Testis (tissue), 2 donors: ENCODE measurements at regions not wholly inside any gene's neighbourhood (a gene's known extent, or its start where the extent isn't known, plus 50 kb on each side); places are given as distances from the start of the nearest gene placed in this dataset.

ENCODE experiments used
- CTCF ChIP-seq, 3 experiments: fragments of 450-650 bp in 2 of 3; fragments of 200-600 bp in 1 of 3; sonication (generic) in 1 of 3; IDR thresholded peaks; one replicate each; pipeline ENCODE4 v1.5.1; 2016 to 2019; ENCODE audit warnings: antibody characterized with exemption in 3 of 3, mild to moderate bottlenecking in 2 of 3, moderate library complexity in 1 of 3
- POLR2A ChIP-seq: fragments of 450-650 bp; IDR thresholded peaks from one replicate; pipeline ENCODE4 v1.6.1; 2017; ENCODE audit warnings: antibody characterized with exemption, mild to moderate bottlenecking, moderate library complexity

GRCh38 chr5:54874337-54875021 is 110.9 kb downstream of the ESM1 start:
- TF ChIP-seq POLR2A (no peak), CTCF (IDR thresholded peaks at IDR 0.05) (no peak)
